Fibroblast of pulmonary artery (primary cell): ENCODE measurements at regions not wholly inside any gene's neighbourhood (a gene's known extent, or its start where the extent isn't known, plus 50 kb on each side); places are given as distances from the start of the nearest gene placed in this dataset.

Experiments used
- DNase-seq: peaks from one replicate; pipeline ENCODE4 v3.0.0-alpha.2; 2010; ENCODE audit warnings: low read depth
- H3K4me3 ChIP-seq: replicated peaks from 2 replicates; pipeline ENCODE4 v1.5.1; 2011; ENCODE audit warnings: low read depth, mild to moderate bottlenecking, control low read depth, low read length, moderate library complexity
- TF ChIP-seq, protein P1 (sequence below): IDR thresholded peaks from 2 replicates; pipeline ENCODE4 v1.5.1; 2011; ENCODE audit warnings: mild to moderate bottlenecking, control low read depth, low read length, inconsistent platforms; ENCODE audit errors: missing control alignments

DNA sequence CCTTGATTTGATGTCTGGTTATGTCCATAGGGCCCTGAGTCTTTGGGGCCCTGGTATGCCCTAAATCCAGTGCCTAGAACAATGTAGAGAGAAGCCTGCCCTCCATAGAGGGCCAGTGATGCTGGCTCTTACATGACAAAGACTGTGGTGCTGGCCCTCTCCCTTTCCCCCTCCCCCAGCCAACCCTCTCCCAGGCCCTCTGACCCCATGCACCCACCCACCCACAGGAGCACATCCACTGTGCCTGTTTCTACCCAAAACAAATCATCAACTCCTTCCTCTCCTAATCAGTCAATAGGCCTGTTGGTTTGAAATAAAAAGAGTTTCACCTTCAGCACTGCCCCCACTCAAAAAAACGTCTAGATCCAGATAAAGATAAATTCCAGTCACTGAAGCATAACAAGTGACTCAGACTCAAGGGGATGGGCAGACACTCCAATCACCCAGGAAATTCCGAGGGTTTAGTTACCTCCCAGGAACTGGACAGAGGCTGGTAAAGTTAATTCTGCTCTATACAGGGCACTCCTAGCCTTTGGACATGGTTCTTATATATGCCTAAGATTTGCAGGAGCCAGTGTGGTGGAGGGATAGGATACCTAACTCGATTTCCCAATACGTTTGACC lies 144.8 kb upstream of the VANGL1 start:
- H3K4me3 ChIP-seq: no peak overlapping the region
- DNase-seq: peak; percentile 35
- TF ChIP-seq, protein P1, sequence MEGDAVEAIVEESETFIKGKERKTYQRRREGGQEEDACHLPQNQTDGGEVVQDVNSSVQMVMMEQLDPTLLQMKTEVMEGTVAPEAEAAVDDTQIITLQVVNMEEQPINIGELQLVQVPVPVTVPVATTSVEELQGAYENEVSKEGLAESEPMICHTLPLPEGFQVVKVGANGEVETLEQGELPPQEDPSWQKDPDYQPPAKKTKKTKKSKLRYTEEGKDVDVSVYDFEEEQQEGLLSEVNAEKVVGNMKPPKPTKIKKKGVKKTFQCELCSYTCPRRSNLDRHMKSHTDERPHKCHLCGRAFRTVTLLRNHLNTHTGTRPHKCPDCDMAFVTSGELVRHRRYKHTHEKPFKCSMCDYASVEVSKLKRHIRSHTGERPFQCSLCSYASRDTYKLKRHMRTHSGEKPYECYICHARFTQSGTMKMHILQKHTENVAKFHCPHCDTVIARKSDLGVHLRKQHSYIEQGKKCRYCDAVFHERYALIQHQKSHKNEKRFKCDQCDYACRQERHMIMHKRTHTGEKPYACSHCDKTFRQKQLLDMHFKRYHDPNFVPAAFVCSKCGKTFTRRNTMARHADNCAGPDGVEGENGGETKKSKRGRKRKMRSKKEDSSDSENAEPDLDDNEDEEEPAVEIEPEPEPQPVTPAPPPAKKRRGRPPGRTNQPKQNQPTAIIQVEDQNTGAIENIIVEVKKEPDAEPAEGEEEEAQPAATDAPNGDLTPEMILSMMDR: no peak

DNA sequence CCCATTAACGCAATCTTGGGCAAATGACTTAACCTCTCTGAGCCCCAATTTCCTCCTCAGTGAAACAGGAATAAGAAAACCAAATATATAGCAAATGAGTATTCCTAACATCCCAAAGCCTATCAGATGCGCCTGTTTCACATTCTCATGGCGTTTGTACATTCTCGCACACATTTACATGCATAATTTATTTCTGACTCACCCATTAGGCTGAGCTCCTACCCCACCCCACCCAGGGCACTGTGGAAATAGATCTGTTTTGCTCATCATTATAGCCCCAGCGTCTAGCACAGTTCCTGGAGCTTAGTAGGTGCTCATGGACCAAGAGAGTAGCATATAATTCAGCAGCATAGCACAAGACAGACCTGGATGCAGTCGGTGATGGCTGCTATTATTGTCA lies 146.1 kb upstream of the VANGL1 start:
- DNase-seq: peak; percentile 13
- TF ChIP-seq, protein P1: no peak
- no peak overlapping the region for H3K4me3 ChIP-seq

- TF ChIP-seq, protein P1: no peak
- no peak overlapping the region for H3K4me3 ChIP-seq
- DNase-seq: no peak
Measured at GRCh38 chr1:115495111-115495510, 146.7 kb upstream of the VANGL1 start.

GRCh38 chr1:115493834-115494233 lies 147.9 kb upstream of the VANGL1 start:
- TF ChIP-seq, protein P1: no peak
- no peak for DNase-seq
- H3K4me3 ChIP-seq: no peak overlapping the region

- H3K4me3 ChIP-seq: no peak overlapping the region
- no peak for DNase-seq
- TF ChIP-seq, protein P1: no peak
Measured at GRCh38 chr1:115492880-115493279, 148.9 kb upstream of the VANGL1 start.

- DNase-seq: no peak
- H3K4me3 ChIP-seq: no peak overlapping the region
- TF ChIP-seq, protein P1: no peak
Measured at GRCh38 chr1:115492019-115492595, 149.7 kb upstream of the VANGL1 start.

GRCh38 chr1:115491298-115492018 lies 150.3 kb upstream of the VANGL1 start:
- no peak overlapping the region for H3K4me3 ChIP-seq
- DNase-seq: no peak
- TF ChIP-seq, protein P1: no peak
